COLO668 (cell line): ENCODE measurements at regions not wholly inside any gene's neighbourhood (a gene's known extent, or its start where the extent isn't known, plus 50 kb on each side); places are given as distances from the start of the nearest gene placed in this dataset.
"Not testable (repeated sequence)": the region's sequence is repeated elsewhere in the genome, so short reads cannot be mapped to it uniquely, and the experiment has no call there.

Experiments
- DNase-seq: peaks from one replicate; lab custom pipeline; 2025; ENCODE audit not compliant: unreplicated experiment; lab: John Stamatoyannopoulos, UW

GRCh38 chr17:13864521-13864920 lies 204.8 kb upstream of the COX10 start:
- DNase-seq: no peak

- no peak for DNase-seq
These were observed 203.7 kb upstream of the COX10 start for GRCh38 chr17:13865650-13866049.

GRCh38 chr17:13869331-13869940 lies 199.9 kb upstream of the COX10 start:
- no peak for DNase-seq

- no peak for DNase-seq
These were observed 198.0 kb upstream of the COX10 start for GRCh38 chr17:13871261-13871660.

GRCh38 chr17:13874134-13874533 lies 195.2 kb upstream of the COX10 start:
- DNase-seq: no peak

GRCh38 chr17:13874817-13875216 lies 194.5 kb upstream of the COX10 start:
- DNase-seq: no peak

GRCh38 chr17:13879961-13880466 lies 189.3 kb upstream of the COX10 start:
- no peak for DNase-seq

GRCh38 chr17:13883659-13884058 lies 185.6 kb upstream of the COX10 start:
- DNase-seq: no peak

GRCh38 chr17:13884347-13884746 lies 185.0 kb upstream of the COX10 start:
- DNase-seq: no peak

- no peak for DNase-seq
These were observed 183.8 kb upstream of the COX10 start for GRCh38 chr17:13885550-13885949.

GRCh38 chr17:13885953-13886889 lies 183.1 kb upstream of the COX10 start:
- no peak for DNase-seq

- peak; percentile 33 for DNase-seq
These were observed 181.2 kb upstream of the COX10 start for GRCh38 chr17:13888056-13888609.

GRCh38 chr17:13908971-13909370 lies 160.3 kb upstream of the COX10 start:
- not testable (repeated sequence) for DNase-seq

- DNase-seq: no peak
These were observed 159.3 kb upstream of the COX10 start for GRCh38 chr17:13909901-13910519.

- DNase-seq: no peak
These were observed 151.7 kb upstream of the COX10 start for GRCh38 chr17:13917634-13918033.

GRCh38 chr17:13918247-13918646 lies 151.1 kb upstream of the COX10 start:
- no peak for DNase-seq

- no peak for DNase-seq
These were observed 149.5 kb upstream of the COX10 start for GRCh38 chr17:13919818-13920217.

GRCh38 chr17:13920413-13920812 lies 148.9 kb upstream of the COX10 start:
- no peak for DNase-seq

GRCh38 chr17:13921841-13922776 lies 147.2 kb upstream of the COX10 start:
- no peak for DNase-seq

GRCh38 chr17:13922885-13923284 lies 146.4 kb upstream of the COX10 start:
- no peak for DNase-seq
